A673 (cell line): ENCODE measurements at regions not wholly inside any gene's neighbourhood (a gene's known extent, or its start where the extent isn't known, plus 50 kb on each side); places are given as distances from the start of the nearest gene placed in this dataset.

Source experiments
- CTCF ChIP-seq: fragments of 300-800, 200-600 bp; sonication (generic); conservative IDR thresholded peaks from 2 replicates; pipeline ENCODE4 v1.5.1; 2017; ENCODE audit warnings: low read depth, mild to moderate bottlenecking, antibody characterized with exemption, low read length, moderate library complexity, mixed read lengths
- EZH2 ChIP-seq: fragments of 200-600 bp; sonication (generic); IDR thresholded peaks from 2 replicates; pipeline ENCODE4 v1.6.1; 2017; ENCODE audit warnings: borderline replicate concordance, low read depth, mild to moderate bottlenecking, mixed read lengths, antibody characterized with exemption, low read length; ENCODE audit not compliant: poor library complexity, severe bottlenecking

GRCh38 chr2:23008951-23009350 is 376.0 kb upstream of the KLHL29 start:
- TF ChIP-seq CTCF (no peak), EZH2 (no peak)
